ENCODE measurements at regions not wholly inside any gene's neighbourhood (a gene's known extent, or its start where the extent isn't known, plus 50 kb on each side); places are given as distances from the start of the nearest gene placed in this dataset.

- Histone ChIP-seq H3K4ac (ENCODE audit: low read depth, low read length) (no peak overlapping the region), H3K27ac (ENCODE audit: insufficient read depth, low read length) (no peak overlapping the region), H4K8ac (ENCODE audit: low read depth in 2 of 2, low read length in 2 of 2) (no peak overlapping the region), H3K18ac (ENCODE audit: low read depth, low read length) (no peak overlapping the region), H3K27me3 (ENCODE audit: control insufficient read depth, insufficient read depth, low read length) (no peaks in the 10 kb centered on the region), H3K4me2 (ENCODE audit: low read depth, low read length) (no peak overlapping the region), H3K79me1 (ENCODE audit: low read depth in 1 of 2, low read length in 2 of 2) (no peaks in the 10 kb centered on the region), H2BK20ac (ENCODE audit: low read depth, low read length) (no peak overlapping the region), H4K20me1 (ENCODE audit: insufficient read depth, low read length) (no peaks in the 10 kb centered on the region), H2BK15ac (ENCODE audit: low read depth, low read length) (no peak overlapping the region), H2BK5ac (ENCODE audit: low read depth, low read length, poor library complexity, severe bottlenecking) (no peak overlapping the region), H2AK5ac (ENCODE audit: low read depth, low read length) (no peak overlapping the region), H2AK9ac (replicated peaks; ENCODE audit: low read depth, low read length, poor library complexity) (no peak overlapping the region), H3K4me1 (ENCODE audit: control insufficient read depth, insufficient read depth, low read length) (no peaks in the 10 kb centered on the region), H2AFZ (replicated peaks; ENCODE audit: low read length, poor library complexity) (no peak overlapping the region), H4K91ac (ENCODE audit: insufficient read depth, low read depth, low read length) (no peak overlapping the region), H3K9ac (ENCODE audit: low read depth, low read length) (no peak overlapping the region), H3K36me3 (ENCODE audit: control insufficient read depth, insufficient read depth, low read length) (no peaks in the 10 kb centered on the region), H3K23ac (ENCODE audit: low read depth, low read length) (no peak overlapping the region), H2BK120ac (ENCODE audit: low read depth, low read length) (no peak overlapping the region), H3K56ac (ENCODE audit: extremely low read depth, insufficient read depth, low read length) (no peak overlapping the region), H3K14ac (replicated peaks; ENCODE audit: low read depth, low read length) (no peak overlapping the region), H3K4me3 (ENCODE audit: insufficient read depth, low read depth, low read length) (no peak overlapping the region), H3K9me1 (ENCODE audit: insufficient read depth, low read length) (no peaks in the 10 kb centered on the region), H3K9me3 (ENCODE audit: control insufficient read depth, insufficient read depth, low read length) (no peaks in the 10 kb centered on the region), H4K5ac (ENCODE audit: low read depth, low read length) (no peak overlapping the region)
- POLR2A ChIA-PET (ENCODE audit: unreplicated experiment) = no interaction called here
- CTCF ChIA-PET = no interaction called here
- BruUV-seq (replicated peaks) = no TSS peak
- intact Hi-C loops (cut with micrococcal nuclease) (no loop called here), in situ Hi-C loops (cut with MboI; ENCODE audit: low sequenced_read_pairs) (no loop called here), dilution Hi-C loops (cut with HindIII; ENCODE audit: low sequenced_read_pairs, unreplicated experiment) (no loop called here)
- DNase-seq (no peak), ATAC-seq (ENCODE audit: low read depth) (peak; percentile 37; the same call in 1 of the 2 replicates)
- TF ChIP-seq SMC3 (IDR thresholded peaks at IDR 0.05; ENCODE audit: low read depth, low read length) (no peak), CTCF (conservative IDR thresholded peaks at IDR 0.05; ENCODE audit: low read depth, low read length) (0 out of 2 replicates have a peak, but pooled peaks have one; percentile 12), RAD21 (IDR thresholded peaks at IDR 0.05; ENCODE audit: low read length) (no peak), POLR2A (IDR thresholded peaks at IDR 0.05; ENCODE audit: low read depth, low read length) (no peak), NFE2L2 (IDR thresholded peaks at IDR 0.05; ENCODE audit: low read depth, low read length) (no peak), BHLHE40 (IDR thresholded peaks at IDR 0.05; ENCODE audit: low read depth, low read length) (no peak)
Observed at GRCh38 chr6:156410649-156411048, 366.5 kb upstream of the ARID1B start.
